OCI-LY7 (cell line): ENCODE measurements at regions not wholly inside any gene's neighbourhood (a gene's known extent, or its start where the extent isn't known, plus 50 kb on each side); places are given as distances from the start of the nearest gene placed in this dataset.
A peak's percentile ranks its signal among the peaks of the same experiment; 100 is the strongest.

Experiments used
- BruUV-seq: library from RNA; stranded (reverse); fragments of 400-500 nt; replicated peaks from 2 replicates; lab custom pipeline; 2021; lab: Mats Ljungman, UMichigan
- CTCF ChIA-PET: fragments of 300-600 bp; sonication (Branson Sonifier 250); formaldehyde crosslinking; loops from one replicate; lab custom pipeline; 2022; ENCODE audit warnings: antibody characterized with exemption; ENCODE audit not compliant: unreplicated experiment; lab: Charles Lee
- POLR2A ChIA-PET: fragments of 300-600 bp; sonication (Branson Sonifier 250); formaldehyde crosslinking; loops from one replicate; lab custom pipeline; 2022; ENCODE audit warnings: antibody characterized with exemption; lab: Charles Lee
- DNase-seq: peaks from one replicate; pipeline ENCODE4 v3.0.0-alpha.2; 2015; ENCODE audit warnings: low spot score
- H2AFZ ChIP-seq: fragments of 200-600 bp; sonication (generic), shearing (Covaris generic); 2 replicates; pipeline ENCODE4 v1.6.1; 2014; ENCODE audit warnings: mild to moderate bottlenecking, antibody characterized with exemption, low read length, moderate library complexity
- H3K27ac ChIP-seq: fragments of 200-600 bp; sonication (generic); 2 replicates; pipeline ENCODE4 v1.5.1; 2014; ENCODE audit warnings: mixed run types, low read depth, mild to moderate bottlenecking, moderate library complexity, low read length, inconsistent platforms; ENCODE audit not compliant: poor library complexity, severe bottlenecking
- H3K36me3 ChIP-seq: fragments of 200-600 bp; sonication (generic); 2 replicates; pipeline ENCODE4 v1.6.1; 2014; ENCODE audit warnings: mild to moderate bottlenecking, antibody characterized with exemption, low read length, moderate library complexity, mixed read lengths; ENCODE audit not compliant: insufficient read depth
- H3K4me1 ChIP-seq: fragments of 200-600 bp; sonication (generic); 2 replicates; pipeline ENCODE4 v1.5.1; 2014; ENCODE audit warnings: mild to moderate bottlenecking, low read length; ENCODE audit not compliant: insufficient read depth, poor library complexity, severe bottlenecking
- H3K4me2 ChIP-seq: fragments of 200-600 bp; sonication (generic); 2 replicates; pipeline ENCODE4 v1.6.1; 2014; ENCODE audit warnings: mild to moderate bottlenecking, low read length
- H3K4me3 ChIP-seq: fragments of 200-600 bp; sonication (generic); 2 replicates; pipeline ENCODE4 v1.5.1; 2014; ENCODE audit warnings: mild to moderate bottlenecking, low read depth, low read length; ENCODE audit not compliant: poor library complexity, severe bottlenecking
- H3K79me2 ChIP-seq: fragments of 200-600 bp; sonication (generic); 2 replicates; pipeline ENCODE4 v1.6.1; 2016; ENCODE audit warnings: low read depth, mild to moderate bottlenecking, low read length, moderate library complexity, mixed read lengths; ENCODE audit not compliant: insufficient read depth
- H3K9me2 ChIP-seq: fragments of 200-600 bp; sonication (generic); 2 replicates; pipeline ENCODE4 v1.6.1; 2016; ENCODE audit warnings: mild to moderate bottlenecking, low read length, mixed read lengths; ENCODE audit not compliant: insufficient read depth
- H3K9me3 ChIP-seq: fragments of 200-600 bp; sonication (generic); 2 replicates; pipeline ENCODE4 v1.6.1; 2014; ENCODE audit warnings: mild to moderate bottlenecking, mixed run types, low read length, mixed read lengths
- H4K20me1 ChIP-seq: fragments of 200-600 bp; sonication (generic); 2 replicates; pipeline ENCODE4 v1.6.1; 2014; ENCODE audit warnings: mild to moderate bottlenecking, antibody characterized with exemption, low read length, moderate library complexity, mixed read lengths; ENCODE audit not compliant: insufficient read depth
- CTCF ChIP-seq: fragments of 200-600 bp; sonication (generic); conservative IDR thresholded peaks from 2 replicates; pipeline ENCODE4 v1.5.1; 2014; ENCODE audit warnings: mild to moderate bottlenecking, antibody characterized with exemption, low read length, moderate library complexity, mixed read lengths
- EZH2phosphoT487 ChIP-seq: fragments of 200-600 bp; sonication (generic); IDR thresholded peaks from 2 replicates; pipeline ENCODE4 v1.6.1; 2018; ENCODE audit warnings: low read depth, borderline replicate concordance, mild to moderate bottlenecking, mixed run types, antibody characterized with exemption, low read length, moderate library complexity, mixed read lengths
- intact Hi-C: fragments of 100-400 bp; cut with micrococcal nuclease; formaldehyde crosslinking; loops from one replicate; pipeline ENCODE4 v1.10.0; 2022; ENCODE audit not compliant: unreplicated experiment

GRCh38 chrX:40406330-40406859 is 174.4 kb upstream of the ATP6AP2 start:
- no peaks in the 10 kb centered on the region for H3K36me3 ChIP-seq
- DNase-seq: peak; percentile 40
- CTCF ChIA-PET: no interaction called here
- H3K4me3 ChIP-seq: no peak overlapping the region
- H3K4me2 ChIP-seq: peak overlapping the region; percentile 17
- H3K27ac ChIP-seq: no peak overlapping the region
- H4K20me1 ChIP-seq: no peaks in the 10 kb centered on the region
- H3K79me2 ChIP-seq: no peaks in the 10 kb centered on the region
- BruUV-seq: no TSS peak
- intact Hi-C loops: no loop called here
- no peak overlapping the region for H2AFZ ChIP-seq
- POLR2A ChIA-PET: no interaction called here
- peaks cover 10% of the 10 kb centered on the region for H3K4me1 ChIP-seq
- TF ChIP-seq EZH2phosphoT487: no peak
- TF ChIP-seq CTCF: no peak
- H3K9me2 ChIP-seq: no peaks in the 10 kb centered on the region
- no peaks in the 10 kb centered on the region for H3K9me3 ChIP-seq

GRCh38 chrX:40405399-40405798 is 175.4 kb upstream of the ATP6AP2 start:
- Histone ChIP-seq H3K36me3 (no peaks in the 10 kb centered on the region), H4K20me1 (no peaks in the 10 kb centered on the region), H3K9me2 (no peaks in the 10 kb centered on the region), H3K9me3 (no peaks in the 10 kb centered on the region), H3K27ac (no peak overlapping the region), H3K4me2 (no peak overlapping the region), H3K79me2 (no peaks in the 10 kb centered on the region), H3K4me3 (no peak overlapping the region), H2AFZ (no peak overlapping the region), H3K4me1 (peaks cover 10% of the 10 kb centered on the region)
- DNase-seq: no peak
- CTCF ChIA-PET: no interaction called here
- intact Hi-C loops: no loop called here
- BruUV-seq: no TSS peak
- TF ChIP-seq EZH2phosphoT487 (no peak), CTCF (no peak)
- POLR2A ChIA-PET: no interaction called here

- H3K9me3 ChIP-seq: no peaks in the 10 kb centered on the region
- no TSS peak for BruUV-seq
- H3K4me2 ChIP-seq: no peak overlapping the region
- no peak for DNase-seq
- H3K79me2 ChIP-seq: no peaks in the 10 kb centered on the region
- H4K20me1 ChIP-seq: no peaks in the 10 kb centered on the region
- no peak overlapping the region for H3K4me3 ChIP-seq
- POLR2A ChIA-PET: interaction anchor here (0.6 kb wide), 1 partner anchor 364 kb away, joined by 3 read pairs; no protein-coding TSS in a partner anchor
- no peak overlapping the region for H2AFZ ChIP-seq
- TF ChIP-seq CTCF: no peak
- TF ChIP-seq EZH2phosphoT487: no peak
- H3K36me3 ChIP-seq: no peaks in the 10 kb centered on the region
- H3K9me2 ChIP-seq: no peaks in the 10 kb centered on the region
- no peak overlapping the region for H3K27ac ChIP-seq
- CTCF ChIA-PET: no interaction called here
- peaks cover 10% of the 10 kb centered on the region for H3K4me1 ChIP-seq
- intact Hi-C loops: no loop called here
Measured at GRCh38 chrX:40403757-40404156, 177.0 kb upstream of the ATP6AP2 start.
